H1 (cell line): ENCODE measurements at regions not wholly inside any gene's neighbourhood (a gene's known extent, or its start where the extent isn't known, plus 50 kb on each side); places are given as distances from the start of the nearest gene placed in this dataset.

ENCODE experiments used
- CTCF ChIA-PET: fragments of 300-600 bp; sonication (Branson Sonifier 250); formaldehyde crosslinking; loops from one replicate; lab custom pipeline; 2021; ENCODE audit not compliant: partially characterized antibody; lab: Charles Lee
- POLR2A ChIA-PET: fragments of 300-600 bp; sonication (Branson Sonifier 250); formaldehyde crosslinking; loops from one replicate; lab custom pipeline; 2021; ENCODE audit warnings: inconsistent platforms; ENCODE audit not compliant: partially characterized antibody; lab: Charles Lee
- DNase-seq, 2 experiments: peaks; one replicate each; pipeline versions ENCODE4 v3.0.0 to v3.0.0-alpha.2; 2010 to 2022; ENCODE audit warnings: low spot score in 2 of 2, low read depth in 1 of 2, mixed read lengths in 1 of 2
- FAIRE-seq: peaks from 2 replicates; lab custom pipeline; 2011; peaks lifted over from hg19 to GRCh38; lab: Jason Lieb, UNC
- H2AFZ ChIP-seq: 2 replicates; pipeline ENCODE4 v1.8.1; 2012; ENCODE audit warnings: low read length, inconsistent platforms
- H2AK5ac ChIP-seq: 2 replicates; pipeline ENCODE4 v1.6.1; 2013; ENCODE audit warnings: low read depth, low read length
- H2BK120ac ChIP-seq: replicated peaks from 2 replicates; pipeline ENCODE3; 2013; ENCODE audit warnings: low read depth, low read length, inconsistent platforms
- H2BK12ac ChIP-seq: 2 replicates; pipeline ENCODE4 v1.6.1; 2013; ENCODE audit warnings: low read depth, low read length
- H2BK15ac ChIP-seq: 2 replicates; pipeline ENCODE4 v1.6.1; 2013; ENCODE audit warnings: low read length
- H2BK20ac ChIP-seq: 2 replicates; pipeline ENCODE4 v1.6.1; 2013; ENCODE audit warnings: low read length
- H2BK5ac ChIP-seq: 2 replicates; pipeline ENCODE4 v1.6.1; 2013; ENCODE audit warnings: low read depth, low read length
- H3K14ac ChIP-seq: 2 replicates; pipeline ENCODE4 v1.6.1; 2013; ENCODE audit warnings: inconsistent platforms; ENCODE audit not compliant: insufficient read length
- H3K18ac ChIP-seq: 2 replicates; pipeline ENCODE4 v1.6.1; 2013; ENCODE audit warnings: low read length; ENCODE audit errors: extremely low read depth
- H3K23ac ChIP-seq: 2 replicates; pipeline ENCODE4 v1.6.1; 2013; ENCODE audit warnings: inconsistent platforms; ENCODE audit not compliant: insufficient read length
- H3K23me2 ChIP-seq: 2 replicates; pipeline ENCODE4 v1.6.1; 2013; ENCODE audit warnings: low read depth, low read length
- H3K27ac ChIP-seq: 2 replicates; pipeline ENCODE4 v1.6.1; 2011; ENCODE audit warnings: low read depth, low read length, inconsistent platforms
- H3K27me3 ChIP-seq, 4 experiments: replicated peaks in 1 of 4; 1 replicate in 1 of 4; 2 replicates in 3 of 4; pipeline versions ENCODE4 v1.6.1 to v1.8.1; 2011 to 2013; ENCODE audit warnings: low read length in 3 of 4, mild to moderate bottlenecking in 3 of 4, inconsistent platforms in 2 of 4, mixed read lengths in 2 of 4, moderate library complexity in 1 of 4; ENCODE audit not compliant: control insufficient read depth in 3 of 4, insufficient read depth in 3 of 4; ENCODE audit errors: extremely low read depth in 1 of 4
- H3K36me3 ChIP-seq, 4 experiments: 2 replicates each; pipeline versions ENCODE4 v1.6.1 to v1.8.1; 2011 to 2013; ENCODE audit warnings: mild to moderate bottlenecking in 4 of 4, low read length in 3 of 4, moderate library complexity in 2 of 4, control low read depth in 1 of 4, inconsistent platforms in 1 of 4; ENCODE audit not compliant: insufficient read depth in 4 of 4, control insufficient read depth in 2 of 4
- H3K4ac ChIP-seq: replicated peaks from 2 replicates; pipeline ENCODE3; 2013; ENCODE audit warnings: low read length, low read depth, mixed read lengths, inconsistent platforms; ENCODE audit not compliant: insufficient read length
- H3K4me1 ChIP-seq, 4 experiments: replicated peaks in 1 of 4; 1 replicate in 1 of 4; 2 replicates in 3 of 4; pipeline versions ENCODE4 v1.6.1 to v1.8.1; 2011 to 2013; ENCODE audit warnings: low read length in 3 of 4, inconsistent platforms in 2 of 4, mixed read lengths in 1 of 4; ENCODE audit not compliant: insufficient read depth in 4 of 4, control insufficient read depth in 3 of 4
- H3K4me2 ChIP-seq, 2 experiments: 2 replicates each; pipeline versions ENCODE4 v1.6.1 to v1.8.1; 2011 to 2013; ENCODE audit warnings: low read depth in 2 of 2, low read length in 2 of 2, control low read depth in 1 of 2, inconsistent platforms in 1 of 2, mild to moderate bottlenecking in 1 of 2; ENCODE audit not compliant: insufficient read depth in 1 of 2
- H3K4me3 ChIP-seq, 4 experiments: fragments of 200-600, 300-600 bp in 1 of 4; sonication (generic), shearing (Covaris generic), sonication (Bioruptor Twin) in 1 of 4; 2 replicates each; pipeline versions ENCODE4 v1.5.1 to v1.8.1; 2011 to 2016; ENCODE audit warnings: low read length in 4 of 4, low read depth in 3 of 4, control low read depth in 2 of 4, inconsistent platforms in 2 of 4, mild to moderate bottlenecking in 2 of 4, mixed read lengths in 1 of 4, moderate library complexity in 1 of 4; ENCODE audit not compliant: insufficient read depth in 2 of 4; ENCODE audit errors: extremely low read depth in 1 of 4
- H3K56ac ChIP-seq: replicated peaks from 2 replicates; pipeline ENCODE3; 2013; ENCODE audit warnings: low read depth, mild to moderate bottlenecking, mixed read lengths, low read length, inconsistent platforms; ENCODE audit not compliant: insufficient read length
- H3K79me1 ChIP-seq: 2 replicates; pipeline ENCODE4 v1.6.1; 2013; ENCODE audit warnings: low read depth, low read length, control low read depth
- H3K79me2 ChIP-seq, 2 experiments: 2 replicates each; pipeline versions ENCODE4 v1.6.1 to v1.8.1; 2012 to 2013; ENCODE audit warnings: low read length in 2 of 2, mild to moderate bottlenecking in 2 of 2, inconsistent platforms in 1 of 2; ENCODE audit not compliant: insufficient read depth in 2 of 2, control insufficient read depth in 1 of 2
- H3K9ac ChIP-seq, 4 experiments: replicated peaks in 1 of 4; 1 replicate in 1 of 4; 2 replicates in 3 of 4; pipeline versions ENCODE4 v1.6.1 to v1.8.1; 2011 to 2013; ENCODE audit warnings: low read depth in 3 of 4, low read length in 3 of 4, control low read depth in 2 of 4, mild to moderate bottlenecking in 2 of 4, moderate library complexity in 2 of 4, inconsistent platforms in 1 of 4; ENCODE audit errors: extremely low read depth in 1 of 4
- H3K9me3 ChIP-seq, 2 experiments: 2 replicates each; pipeline versions ENCODE4 v1.6.1 to v1.8.1; 2012 to 2013; ENCODE audit warnings: mild to moderate bottlenecking in 2 of 2, moderate library complexity in 2 of 2, control low read depth in 1 of 2, inconsistent platforms in 1 of 2, low read depth in 1 of 2, low read length in 1 of 2, mixed read lengths in 1 of 2; ENCODE audit not compliant: insufficient read depth in 2 of 2
- H4K20me1 ChIP-seq, 2 experiments: replicated peaks in 1 of 2; 2 replicates each; pipeline versions ENCODE3 to v1.8.1; 2011 to 2013; ENCODE audit warnings: inconsistent platforms in 2 of 2, low read length in 2 of 2, mild to moderate bottlenecking in 1 of 2; ENCODE audit not compliant: insufficient read depth in 2 of 2, control insufficient read depth in 1 of 2
- H4K5ac ChIP-seq: 2 replicates; pipeline ENCODE4 v1.6.1; 2013; ENCODE audit warnings: low read length, low read depth, mixed read lengths, inconsistent platforms; ENCODE audit not compliant: insufficient read length
- H4K8ac ChIP-seq: 2 replicates; pipeline ENCODE4 v1.8.0; 2013; ENCODE audit warnings: mild to moderate bottlenecking, moderate library complexity, low read length, inconsistent platforms; ENCODE audit not compliant: insufficient read depth; ENCODE audit errors: extremely low read depth
- H4K91ac ChIP-seq: replicated peaks from 2 replicates; pipeline ENCODE3; 2013; ENCODE audit warnings: low read length, mixed read lengths, inconsistent platforms; ENCODE audit not compliant: insufficient read length
- CBX5 ChIP-seq: fragments of 300-800, 300-1000 bp; sonication (generic); IDR thresholded peaks from 2 replicates; pipeline ENCODE4 v1.7.1; 2016; ENCODE audit warnings: antibody characterized with exemption, low read length, low read depth
- CTCF ChIP-seq, 3 experiments: IDR thresholded peaks; 1 replicate in 2 of 3; 2 replicates in 1 of 3; pipeline versions ENCODE4 v1.5.1 to v1.6.1; 2011; ENCODE audit warnings: low read length in 3 of 3, mild to moderate bottlenecking in 3 of 3, inconsistent platforms in 2 of 3, low read depth in 1 of 3, moderate library complexity in 1 of 3; ENCODE audit not compliant: insufficient read depth in 1 of 3; ENCODE audit errors: control extremely low read depth in 1 of 3
- RAD21 ChIP-seq, 2 experiments: IDR thresholded peaks in 1 of 2; conservative IDR thresholded peaks in 1 of 2; 2 replicates each; pipeline ENCODE4 v1.6.1; 2011; ENCODE audit warnings: low read depth in 2 of 2, low read length in 2 of 2, improper control_type of control experiment in 1 of 2, inconsistent platforms in 1 of 2, mild to moderate bottlenecking in 1 of 2, moderate library complexity in 1 of 2
- RFX5 ChIP-seq: IDR thresholded peaks from 2 replicates; pipeline ENCODE4 v1.6.1; 2011; ENCODE audit warnings: low read depth, low read length, improper control_type of control experiment, borderline replicate concordance
- WGBS, 2 experiments: shearing (Covaris generic) in 1 of 2; methylation state at CpG; one replicate each; pipeline versions ENCODE4 v1.1.6 to v1.1.7; 2013 to 2015; ENCODE audit warnings: low lambda C conversion rate in 2 of 2, mixed read lengths in 2 of 2, inconsistent platforms in 1 of 2, low coverage in 1 of 2, missing lambda C conversion rate in 1 of 2; ENCODE audit not compliant: insufficient replicate concordance in 2 of 2, insufficient coverage in 1 of 2, insufficient read length in 1 of 2; ENCODE audit errors: extremely low coverage in 1 of 2, missing lambda C conversion rate in 1 of 2; 5-methylcytosine and 5-hydroxymethylcytosine counted together

- no peaks in the 10 kb centered on the region; a peak in 1 of 7 replicates for H3K27me3 ChIP-seq
- no peak overlapping the region for H2BK20ac ChIP-seq
- no peak overlapping the region for H3K4me2 ChIP-seq
- DNase-seq, result no peak
- no peaks in the 10 kb centered on the region for H3K36me3 ChIP-seq
- no peak overlapping the region for H4K5ac ChIP-seq
- peaks cover 0 to 5% (median 2%) of the 10 kb centered on the region in 4 experiments; a peak in 2 of 7 replicates for H3K4me1 ChIP-seq
- peak; percentile 45 for FAIRE-seq
- WGBS, 2 experiments, result 57% methylated on average over 12 of the region's 12 CpGs; no CpG with 5 or more reads in 1 of the 2 experiments
- no peak overlapping the region for H3K18ac ChIP-seq
- ChIA-PET POLR2A (interaction anchor here (2.1 kb wide), 1 partner anchor 56 kb away, joined by 6 read pairs; no protein-coding TSS in a partner anchor), CTCF (interaction anchor here (1.0 to 11.0 kb wide), 6 partner anchors 21 to 370 kb away, joined by 3 to 168 read pairs (median 6); no protein-coding TSS in a partner anchor)
- H2BK15ac ChIP-seq, result no peak overlapping the region
- H3K79me1 ChIP-seq, result no peaks in the 10 kb centered on the region
- no peak overlapping the region for H3K23ac ChIP-seq
- no peak overlapping the region for H3K56ac ChIP-seq
- no peak overlapping the region for H4K91ac ChIP-seq
- TF ChIP-seq CTCF (IDR thresholded peaks at IDR 0.05; ENCODE audit: control extremely low read depth in 1 of 3, insufficient read depth in 1 of 3, low read depth in 1 of 3, low read length in 3 of 3) (peak in 2 of 3 experiments; percentile 12 to 22; a peak in 2 of 4 replicates), RFX5 (no peak), RAD21 (IDR thresholded peaks at IDR 0.05 in 1 of 2, conservative IDR thresholded peaks at IDR 0.05 in 1 of 2; ENCODE audit: low read depth in 2 of 2, low read length in 2 of 2) (peak; percentile 10 to 17; a peak in 2 of 4 replicates), CBX5 (no peak)
- H3K4me3 ChIP-seq, result no peak overlapping the region
- H3K14ac ChIP-seq, result no peak overlapping the region
- H3K9me3 ChIP-seq, result no peaks in the 10 kb centered on the region; a peak in 1 of 4 replicates
- no peak overlapping the region for H2AFZ ChIP-seq
- H3K27ac ChIP-seq, result no peak overlapping the region
- no peak overlapping the region for H2AK5ac ChIP-seq
- no peak overlapping the region for H3K4ac ChIP-seq
- no peak overlapping the region for H2BK5ac ChIP-seq
- no peak overlapping the region for H2BK12ac ChIP-seq
- no peak overlapping the region for H4K8ac ChIP-seq
- no peaks in the 10 kb centered on the region for H3K79me2 ChIP-seq
- H3K9ac ChIP-seq, result no peak overlapping the region
- H2BK120ac ChIP-seq, result no peak overlapping the region
- no peaks in the 10 kb centered on the region for H3K23me2 ChIP-seq
- H4K20me1 ChIP-seq, result no peaks in the 10 kb centered on the region
These were observed 54.7 kb upstream of the WASF3 start for GRCh38 chr13:26502826-26503225.
